GM18519 (cell line): ENCODE measurements at regions not wholly inside any gene's neighbourhood (a gene's known extent, or its start where the extent isn't known, plus 50 kb on each side); places are given as distances from the start of the nearest gene placed in this dataset.
"Not testable (repeated sequence)": the region's sequence is repeated elsewhere in the genome, so short reads cannot be mapped to it uniquely, and the experiment has no call there.

Source experiments
- ATAC-seq: cut with Tn5 transposase; IDR thresholded peaks from one replicate; pipeline ENCODE4 v1.9.1; 2021; ENCODE audit warnings: mild to moderate bottlenecking, moderate library complexity; ENCODE audit not compliant: unreplicated experiment, low FRiP score

DNA sequence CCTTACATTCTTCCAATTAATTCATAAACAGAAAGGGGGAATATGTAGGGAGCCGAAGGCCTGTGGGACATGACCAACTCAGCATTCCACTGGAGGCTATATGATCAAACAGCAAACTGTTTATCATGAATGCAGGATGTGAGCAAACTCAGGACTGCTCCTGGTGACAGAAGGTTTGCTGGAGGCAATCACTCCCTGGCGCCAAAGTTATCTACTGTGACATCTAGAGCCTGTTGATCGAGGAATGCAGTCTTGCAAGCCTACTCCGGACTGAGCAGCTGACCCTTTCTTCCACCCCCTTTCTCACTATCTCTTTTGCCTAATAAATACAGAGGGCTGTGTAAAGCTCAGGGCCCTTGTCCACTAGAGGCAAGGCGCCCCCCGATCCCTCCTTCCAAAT is 122.0 kb upstream of the ZCCHC13 start:
- ATAC-seq, result not testable (repeated sequence)

DNA sequence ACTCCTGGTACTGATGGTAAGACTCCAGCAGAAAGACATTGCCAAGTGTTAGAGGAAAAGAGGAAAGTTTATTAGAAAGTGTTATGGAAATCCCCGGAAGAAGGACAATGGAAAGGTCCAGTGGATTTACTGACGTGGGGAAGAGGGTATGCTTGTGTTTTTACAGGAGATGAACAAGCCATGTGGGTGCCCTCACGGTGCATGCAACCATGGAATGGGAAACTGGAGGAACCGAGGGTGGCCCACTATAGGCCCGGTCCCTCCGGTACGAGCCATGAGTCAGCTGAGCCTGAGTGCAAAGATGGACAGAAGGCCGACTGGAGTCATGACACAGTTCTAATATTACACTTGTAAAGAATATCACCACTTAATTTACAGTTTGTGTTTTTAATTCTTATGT is 123.3 kb upstream of the ZCCHC13 start:
- ATAC-seq, result no peak

DNA sequence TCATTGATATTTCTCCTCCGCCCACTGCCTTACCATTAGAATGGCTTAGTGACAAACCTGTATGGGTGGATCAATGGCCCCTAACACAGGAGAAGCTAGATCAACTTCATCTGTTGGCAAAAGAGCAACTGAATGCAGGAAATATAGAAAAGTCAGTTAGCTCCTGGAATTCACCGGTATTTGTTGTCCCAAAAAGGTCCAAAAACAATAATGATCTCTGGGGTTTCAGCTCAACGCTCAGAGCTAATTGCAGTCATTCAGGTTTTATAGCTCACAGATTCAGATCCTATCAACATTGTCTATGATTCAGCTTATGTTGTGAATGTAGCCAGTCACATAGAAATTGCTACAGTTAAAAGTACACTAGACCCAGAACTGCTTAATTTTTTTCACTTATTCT is 124.0 kb upstream of the ZCCHC13 start:
- ATAC-seq, result no peak

DNA sequence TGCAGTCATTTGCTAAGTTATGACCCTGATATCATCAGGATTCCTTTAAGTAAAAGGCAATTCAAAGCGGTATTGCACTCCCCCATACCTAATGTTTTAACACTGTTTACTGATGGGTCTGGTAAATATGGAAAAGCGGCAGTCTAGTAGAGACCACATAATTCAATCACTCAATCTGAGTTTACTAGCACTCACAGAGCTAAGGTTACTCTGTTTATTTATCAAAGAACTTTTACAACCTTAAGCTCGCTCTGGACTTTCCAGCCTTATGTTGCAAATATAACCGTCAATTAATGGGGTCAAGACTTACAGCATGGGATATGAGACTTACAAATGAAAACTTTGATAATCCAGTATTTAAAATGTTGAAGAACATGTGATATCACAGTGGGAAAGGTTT is 124.5 kb upstream of the ZCCHC13 start:
- no peak for ATAC-seq

DNA sequence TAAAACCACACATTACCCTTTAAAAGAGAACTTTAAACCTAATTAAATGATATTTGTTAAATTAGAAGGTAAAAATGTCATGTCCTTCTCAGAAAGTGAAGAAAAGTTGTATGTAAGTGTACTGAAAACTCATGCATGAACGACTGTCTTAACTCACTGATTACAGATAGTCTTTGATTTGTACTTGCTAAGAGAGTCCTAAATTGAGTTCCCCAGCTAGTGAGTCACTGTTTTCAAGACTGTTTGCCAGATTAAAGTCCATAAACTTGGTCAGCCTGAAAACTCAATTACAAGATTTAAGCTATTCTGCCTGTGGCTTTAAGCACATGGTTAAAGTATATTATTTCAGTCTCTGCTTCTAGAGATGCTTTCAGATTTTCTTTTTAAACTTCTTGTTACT is 124.9 kb upstream of the ZCCHC13 start:
- ATAC-seq, result no peak

DNA sequence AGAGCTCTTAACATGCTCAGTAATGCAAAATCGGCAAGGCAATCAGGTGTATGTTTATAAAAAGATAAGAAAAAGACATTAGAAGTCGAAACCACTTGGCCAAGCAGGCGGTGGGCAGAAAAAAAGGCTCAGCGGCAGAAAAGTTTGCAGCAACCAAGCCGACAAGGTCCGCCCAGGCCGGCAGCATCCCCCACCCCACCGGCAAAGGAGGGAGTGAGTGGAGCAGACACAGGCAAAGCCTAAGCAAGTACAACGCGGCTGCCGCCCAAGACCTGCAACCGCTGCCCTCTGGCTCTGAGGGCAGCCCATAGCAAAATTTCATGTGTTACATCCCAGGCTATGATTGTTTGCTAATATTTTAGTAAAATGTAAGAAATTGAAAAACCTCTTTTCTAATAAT is 125.4 kb upstream of the ZCCHC13 start:
- no peak for ATAC-seq

DNA sequence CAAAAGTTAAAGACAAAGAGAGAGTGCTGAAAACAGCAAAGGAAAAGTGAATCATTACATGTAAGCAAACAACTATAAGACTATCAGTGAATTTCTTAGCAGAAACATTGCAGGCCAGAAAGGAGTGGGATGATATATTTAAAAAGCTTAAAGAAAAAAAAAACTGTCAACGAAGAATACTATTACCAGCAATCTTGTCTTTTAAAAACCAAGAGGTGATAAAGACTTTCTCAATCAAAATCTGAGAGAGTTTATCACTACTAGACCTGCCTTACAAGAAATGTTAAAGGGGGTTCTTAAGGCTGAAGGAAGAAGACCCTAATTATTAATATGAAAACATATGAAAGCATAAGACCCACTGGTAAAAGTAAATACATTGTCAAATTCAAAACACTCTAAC is 132.5 kb upstream of the ZCCHC13 start:
- ATAC-seq, result no peak

DNA sequence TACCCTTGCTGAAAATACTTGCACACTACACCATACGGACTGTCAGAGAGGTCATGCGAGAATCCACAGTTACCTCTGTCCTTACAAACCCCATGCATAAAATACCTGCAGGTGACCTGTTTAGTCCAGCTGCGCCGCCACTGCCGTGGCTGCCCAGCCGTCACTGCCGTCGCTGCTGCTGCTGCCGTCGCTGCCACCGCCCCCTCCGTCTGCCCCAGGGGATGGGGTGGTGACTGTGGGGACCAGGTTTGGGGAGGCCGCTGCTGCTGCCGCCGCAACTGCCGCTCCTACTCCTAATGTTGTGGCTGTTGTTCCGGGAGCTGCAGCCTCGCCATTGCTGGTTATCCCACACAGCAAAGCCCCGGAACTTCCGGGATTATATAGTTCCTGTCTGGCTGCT is 141.8 kb upstream of the ZCCHC13 start:
- ATAC-seq, result no peak

DNA sequence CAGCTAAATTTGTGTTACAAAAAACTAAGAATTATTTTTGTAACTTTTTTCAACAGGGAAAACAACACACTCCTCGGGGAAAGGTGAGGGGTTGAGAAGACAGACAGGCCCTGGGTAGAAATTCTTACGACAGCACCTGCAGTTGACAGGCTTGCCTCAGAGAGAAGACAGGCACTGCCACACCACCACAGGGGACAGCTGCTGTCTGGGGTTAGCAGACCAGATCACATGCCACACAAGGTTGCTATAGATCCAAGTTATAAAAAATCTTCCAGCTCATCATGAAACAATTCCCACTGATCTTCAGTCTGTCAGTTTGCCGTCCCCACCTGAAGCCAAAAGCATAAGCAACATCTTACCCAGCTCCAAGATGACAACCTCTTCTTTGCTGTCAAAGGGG is 143.2 kb upstream of the ZCCHC13 start:
- ATAC-seq, result no peak

DNA sequence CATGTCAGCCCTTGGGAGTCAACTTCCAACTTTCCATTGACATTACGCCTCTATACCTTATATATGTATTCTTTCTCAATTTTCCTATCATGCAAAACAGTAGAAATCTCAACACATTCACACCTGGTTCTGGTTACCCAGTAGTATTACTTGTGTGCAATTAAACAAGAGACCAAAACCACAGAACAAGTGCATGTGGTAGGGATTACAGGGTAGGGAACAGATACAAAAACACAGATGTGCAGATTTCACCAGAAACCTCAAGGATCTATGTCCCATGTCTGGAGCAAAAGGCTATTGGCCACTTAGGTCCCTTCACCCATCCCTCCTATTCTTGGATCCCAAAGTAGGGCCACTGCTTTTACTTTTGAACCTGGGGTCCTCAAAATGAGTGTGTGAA is 143.6 kb upstream of the ZCCHC13 start:
- ATAC-seq, result no peak

DNA sequence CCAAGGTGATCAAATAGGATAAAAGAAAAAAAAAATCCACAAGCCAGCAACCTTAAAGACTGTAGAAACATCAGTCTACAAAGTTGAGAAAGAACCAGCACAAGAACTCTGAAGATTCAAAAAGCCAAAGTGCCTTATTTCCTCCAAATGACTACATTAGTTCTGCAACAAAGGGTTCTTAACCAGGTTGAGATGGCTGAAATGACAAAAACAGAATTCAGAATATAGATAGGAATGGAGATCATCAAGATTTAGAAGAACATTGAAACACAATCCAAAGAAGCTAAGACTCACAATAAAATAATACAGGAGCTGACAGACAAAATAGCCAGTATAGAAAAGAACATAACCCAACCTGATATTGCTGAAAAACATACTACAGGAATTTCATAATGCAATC is 156.5 kb upstream of the ZCCHC13 start:
- no peak for ATAC-seq

DNA sequence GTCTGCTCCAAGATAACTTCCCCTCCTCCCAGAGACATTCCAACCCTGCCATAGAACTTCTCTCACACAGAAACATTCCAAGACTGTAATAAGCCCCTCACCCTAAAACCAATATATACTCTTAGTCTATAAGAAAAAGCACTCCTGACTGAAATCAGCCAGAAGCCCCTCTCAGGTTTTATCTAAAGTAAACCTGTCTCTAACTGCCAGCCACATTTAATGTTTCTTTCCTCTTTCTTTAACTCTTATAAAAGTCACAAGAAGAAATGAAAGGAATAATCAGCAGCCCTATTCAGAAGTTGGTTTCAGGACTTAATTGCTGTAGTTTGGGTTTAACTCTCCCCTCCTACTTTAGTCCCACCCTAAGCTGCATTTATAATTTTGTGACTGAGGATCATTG is 165.0 kb upstream of the ZCCHC13 start:
- ATAC-seq, result no peak

DNA sequence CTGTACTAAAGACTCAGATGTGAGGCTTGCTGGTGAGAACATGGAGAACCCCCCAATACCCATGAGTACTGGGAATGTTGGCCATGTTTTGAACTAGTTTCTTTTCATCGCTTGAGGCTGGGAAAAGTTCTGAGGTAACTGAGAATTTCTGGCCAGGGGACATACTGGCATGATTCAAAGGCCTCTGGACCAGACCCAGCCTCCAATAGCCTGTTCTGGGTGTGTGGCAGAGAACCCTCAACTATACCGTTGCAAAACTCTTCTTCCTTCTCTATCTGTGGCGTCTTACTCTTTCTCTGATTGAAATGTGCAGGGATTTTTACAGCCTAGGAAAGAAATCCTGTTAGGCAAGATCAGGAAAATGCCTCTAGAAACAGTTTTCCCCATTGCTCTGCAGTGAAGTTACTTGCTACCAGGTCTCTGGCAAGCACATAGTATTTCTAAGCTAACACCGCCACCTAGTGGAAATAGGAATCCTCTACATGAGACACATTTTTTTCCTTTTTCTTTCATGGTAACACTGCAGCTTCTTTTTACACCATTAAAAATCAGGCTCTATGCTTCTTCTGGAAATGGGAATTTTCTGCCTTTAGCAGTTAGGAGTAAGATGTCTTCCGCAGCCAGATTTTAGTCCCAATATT is 170.7 kb upstream of the ZCCHC13 start:
- ATAC-seq, result no peak

DNA sequence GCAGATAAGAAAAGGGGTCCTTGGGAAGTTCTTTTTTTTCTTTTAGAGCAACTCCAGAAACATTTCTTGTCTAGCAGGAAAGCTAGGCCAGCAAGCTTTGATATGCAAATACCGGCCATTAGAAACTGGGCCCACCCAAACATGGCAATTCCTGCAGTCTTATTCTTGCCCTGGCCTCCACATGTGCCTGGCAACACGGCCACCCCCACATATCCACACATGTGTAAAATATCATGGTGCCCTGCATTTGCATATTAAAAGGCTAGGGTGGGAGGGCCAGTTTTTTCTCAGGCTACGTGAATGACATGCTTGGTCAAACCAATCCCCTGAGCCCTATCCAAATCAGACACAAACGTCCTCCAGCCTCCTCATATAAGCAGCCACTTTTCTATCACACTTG is 171.7 kb upstream of the ZCCHC13 start:
- no peak for ATAC-seq

DNA sequence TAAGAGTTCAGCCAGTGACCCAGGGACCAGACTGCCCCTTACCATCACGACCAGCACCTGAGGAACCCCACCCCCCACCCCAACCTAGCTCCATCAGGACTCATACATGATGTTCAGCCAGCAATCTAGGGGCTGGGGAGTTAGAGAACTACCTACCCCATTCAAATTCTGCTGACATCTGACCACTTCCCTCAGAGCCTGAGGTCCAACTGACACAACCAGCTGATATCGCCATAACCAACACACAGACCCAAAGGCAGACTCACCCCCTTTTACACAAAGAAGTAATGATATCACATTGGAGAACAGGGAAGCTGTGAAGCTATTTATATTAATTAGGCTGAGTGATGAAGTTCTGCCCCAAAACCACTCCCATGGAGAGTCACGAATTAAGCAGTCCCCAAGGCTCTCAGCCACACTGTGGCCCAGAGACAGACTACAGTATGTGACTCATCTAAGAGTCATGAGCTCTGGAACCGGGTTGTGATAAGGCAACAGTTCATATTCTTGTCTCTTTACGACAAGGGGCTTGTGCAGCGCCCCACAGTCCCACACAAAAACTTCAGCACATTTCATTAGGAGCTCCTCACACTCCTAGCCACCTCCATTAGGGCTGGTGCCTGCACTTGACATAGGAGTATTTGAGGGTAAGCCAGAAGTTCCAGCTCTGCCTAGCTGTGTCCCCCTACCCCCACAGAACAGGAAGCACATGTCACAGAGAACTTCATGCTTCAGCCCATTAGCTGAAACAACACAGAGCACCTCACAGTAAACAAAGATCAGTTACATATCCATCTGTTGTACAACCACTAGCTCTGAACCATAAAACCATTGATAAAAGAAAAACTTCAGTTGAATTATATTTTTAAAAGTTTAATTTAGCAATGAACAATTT is 184.7 kb upstream of the ZCCHC13 start:
- no peak for ATAC-seq

DNA sequence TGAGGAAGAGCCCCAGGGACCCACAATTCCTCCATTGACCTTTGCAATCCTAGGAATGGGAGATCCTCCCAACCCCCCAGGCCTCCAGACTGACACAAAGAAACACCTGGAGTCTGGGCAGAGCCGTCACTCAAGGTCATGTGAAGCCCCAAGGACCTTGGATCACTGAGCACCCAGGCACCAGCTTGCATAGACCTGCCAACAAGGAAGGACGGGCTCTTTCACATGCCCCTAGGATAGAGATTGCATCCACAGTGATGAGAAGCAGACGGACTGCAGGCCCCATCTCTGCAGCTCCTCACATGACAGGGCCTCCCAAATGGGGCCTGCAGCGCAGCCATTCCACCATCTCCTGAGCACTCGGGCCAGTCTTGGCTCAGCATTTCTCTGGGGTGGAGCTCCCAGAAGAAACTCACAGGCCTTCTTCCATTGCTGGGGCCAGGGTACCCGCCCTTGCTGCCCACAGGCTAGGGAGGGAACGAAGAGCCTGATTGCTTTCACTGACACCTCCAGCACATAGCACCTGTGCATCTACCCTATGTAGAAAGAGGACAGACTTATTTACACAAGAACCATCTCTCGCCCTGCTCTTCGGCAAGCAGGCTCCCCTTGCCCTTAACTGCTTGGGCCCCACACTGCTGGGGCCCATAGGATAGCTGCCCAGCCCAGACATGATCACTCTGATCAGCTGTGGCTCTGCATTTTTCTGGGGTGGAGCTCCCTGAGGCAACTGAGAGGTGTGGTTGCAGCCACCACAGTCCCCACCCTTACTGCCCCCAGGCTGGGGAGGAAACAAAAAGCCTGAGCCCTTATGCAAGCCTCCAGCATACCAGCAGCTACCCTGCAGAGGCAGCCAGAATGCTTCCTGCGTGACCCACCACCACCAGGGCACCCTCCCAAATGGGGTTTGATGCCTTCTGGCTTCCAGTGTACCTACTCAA is 185.7 kb upstream of the ZCCHC13 start:
- ATAC-seq, result no peak

DNA sequence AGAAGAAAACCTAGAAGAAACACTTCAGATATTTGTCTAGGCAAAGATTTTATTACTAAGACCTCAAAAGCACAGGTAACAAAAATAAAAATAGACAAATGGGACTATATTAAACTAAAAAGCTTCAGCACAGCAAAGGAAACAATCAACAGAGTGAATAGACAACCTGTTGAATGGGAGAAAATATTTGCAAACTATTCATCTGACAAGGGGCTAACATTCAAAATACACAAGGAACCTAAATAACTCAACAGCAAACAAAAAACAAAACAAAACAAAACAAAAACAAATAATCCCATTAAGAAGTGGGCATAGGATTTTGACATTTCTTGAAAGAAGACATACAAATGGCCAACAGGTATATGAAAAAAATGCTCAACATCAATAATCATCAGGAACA is 192.7 kb upstream of the ZCCHC13 start:
- no peak for ATAC-seq

DNA sequence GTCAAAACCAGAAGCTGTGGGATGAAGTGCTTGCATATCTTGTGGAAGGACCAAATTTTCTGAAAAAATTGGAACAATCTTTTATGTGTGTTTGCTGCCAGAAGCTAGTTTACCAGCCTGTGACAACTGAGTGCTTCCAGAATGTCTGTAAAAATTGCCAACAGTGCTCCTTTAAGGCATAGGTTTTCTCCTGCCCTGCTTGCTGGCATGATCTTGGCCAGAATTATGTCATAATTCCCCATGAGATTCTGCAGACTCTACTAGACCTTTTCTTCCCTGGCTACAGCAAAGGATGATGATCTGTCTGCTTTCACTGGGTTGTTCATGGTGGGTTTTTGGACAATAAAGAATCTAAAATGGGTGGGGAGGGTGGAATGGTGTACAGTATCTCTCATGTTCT is 196.3 kb upstream of the ZCCHC13 start:
- ATAC-seq, result no peak

DNA sequence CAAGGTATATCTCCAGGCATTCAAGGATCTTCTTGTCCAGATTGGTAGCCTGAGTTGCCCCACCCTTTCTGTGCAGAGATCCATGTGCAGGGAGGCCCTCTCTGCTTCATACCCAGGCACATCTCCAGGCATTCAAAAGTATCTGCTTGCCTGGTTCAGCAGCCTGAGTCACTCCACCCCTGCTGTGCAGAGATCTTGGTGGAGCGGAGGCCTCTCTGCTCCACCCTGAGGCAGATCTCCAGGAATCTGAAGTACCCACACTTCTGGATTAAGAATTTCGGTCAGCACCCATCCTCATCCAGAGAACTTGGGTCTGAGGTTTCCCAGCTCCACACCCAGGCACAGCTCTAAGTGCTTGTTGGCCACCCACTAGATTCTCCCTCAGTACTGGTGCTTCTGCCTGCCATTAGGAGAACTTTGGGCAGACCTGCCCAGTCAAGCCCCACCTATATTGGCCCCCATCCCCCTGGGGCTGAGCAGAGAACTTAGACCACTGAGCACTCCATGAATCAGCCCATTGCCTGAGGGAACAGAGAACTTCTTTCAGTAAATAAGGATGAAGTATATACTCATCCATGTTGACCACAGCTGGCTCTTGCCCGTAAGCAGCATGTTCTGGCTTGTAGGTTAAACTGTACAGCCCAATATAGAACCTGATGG is 199.5 kb upstream of the ZCCHC13 start:
- no peak for ATAC-seq

DNA sequence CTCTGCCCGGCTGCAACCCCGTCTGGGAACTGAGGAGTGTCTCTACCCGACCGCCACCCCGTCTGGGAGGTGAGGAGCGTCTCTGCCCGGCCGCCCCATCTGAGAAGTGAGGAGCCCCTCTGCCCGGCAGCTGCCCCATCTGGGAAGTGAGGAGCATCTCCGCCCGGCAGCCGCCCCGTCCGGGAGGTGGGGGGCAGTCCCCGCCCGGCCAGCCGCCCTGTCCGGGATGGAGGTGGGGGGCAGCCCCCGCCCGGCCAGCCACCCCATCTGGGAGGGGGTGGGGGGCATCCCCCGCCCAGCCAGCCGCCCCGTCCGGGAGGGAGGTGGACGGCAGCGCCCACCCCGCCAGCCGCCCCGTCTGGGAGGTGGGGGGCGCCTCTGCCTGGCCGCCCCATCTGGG is 205.6 kb upstream of the ZCCHC13 start:
- ATAC-seq, result not testable (repeated sequence)

DNA sequence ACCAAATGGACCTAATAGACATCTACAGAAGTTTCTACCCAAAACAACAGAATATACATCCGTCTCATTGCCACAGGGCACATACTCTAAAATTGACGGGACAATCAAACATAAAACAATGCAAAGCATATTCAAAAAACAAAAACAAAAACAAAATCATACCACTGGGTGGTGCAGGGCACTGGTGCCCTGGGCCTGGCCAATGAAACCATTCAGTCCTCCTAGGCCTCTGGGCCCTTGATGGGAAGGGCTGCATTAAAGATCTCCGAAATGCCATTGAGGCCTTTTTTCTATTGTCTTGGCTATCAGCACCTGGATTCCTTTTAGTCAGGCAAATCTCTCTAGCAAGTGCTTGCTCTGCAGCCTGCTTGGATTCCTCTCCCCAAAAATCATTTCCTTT is 213.9 kb upstream of the ZCCHC13 start:
- ATAC-seq, result no peak
